ENCODE measurements at regions not wholly inside any gene's neighbourhood (a gene's known extent, or its start where the extent isn't known, plus 50 kb on each side); places are given as distances from the start of the nearest gene placed in this dataset.
"Not testable (repeated sequence)": the region's sequence is repeated elsewhere in the genome, so short reads cannot be mapped to it uniquely, and the experiment has no call there.

DNA sequence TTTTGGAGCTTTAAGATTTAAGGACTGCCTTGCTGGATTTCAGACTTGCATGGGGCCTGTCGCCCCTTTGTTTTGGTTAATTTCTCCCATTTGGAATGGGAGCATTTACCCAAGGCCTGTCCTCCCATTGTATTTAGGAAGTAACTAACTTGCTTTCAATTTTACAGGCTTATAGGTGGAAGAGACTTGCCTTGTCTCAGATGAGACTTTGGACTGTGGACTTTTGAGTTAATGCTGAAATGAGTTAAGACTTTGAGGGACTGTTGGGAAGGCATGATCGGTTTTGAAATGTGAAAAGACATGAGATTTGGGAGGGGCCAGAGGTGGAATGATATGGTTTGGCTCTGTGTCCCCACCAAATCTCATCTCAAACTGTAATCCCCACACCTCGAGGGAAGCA, 56.5 kb upstream of the TNFSF10 start:
- not testable (repeated sequence) for H3K4me1 ChIP-seq, ATAC-seq, H3K9me3 ChIP-seq, H3K4me3 ChIP-seq, H3K27me3 ChIP-seq, H3K36me3 ChIP-seq
- 93 to 100% methylated on average over 2 to 3 of the region's 3 CpGs for WGBS, 2 donors (ENCODE audit: low coverage in 1 of 2)
- H3K27ac ChIP-seq: peak overlapping the region in 1 of 4 donors; percentile 22

DNA sequence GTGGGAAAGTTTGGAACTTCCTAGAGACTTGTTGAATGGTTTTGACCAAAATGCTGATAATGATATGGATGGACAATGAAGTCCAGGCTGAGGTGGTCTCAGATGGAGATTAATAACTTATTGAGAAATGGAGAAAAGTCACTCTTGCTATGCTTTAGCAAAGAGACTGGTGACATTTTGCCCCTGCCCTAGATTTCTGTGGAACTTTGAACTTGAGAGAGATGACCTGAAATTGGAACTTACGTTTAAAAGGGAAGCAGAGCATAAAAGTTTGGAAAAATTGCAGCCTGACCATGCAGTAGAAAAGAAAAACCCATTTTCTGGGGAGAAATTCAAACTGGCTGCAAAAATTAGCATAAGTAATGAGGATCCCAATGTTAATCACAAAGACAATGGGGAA, 55.5 kb upstream of the TNFSF10 start:
- not testable (repeated sequence) for H3K4me3 ChIP-seq, H3K27me3 ChIP-seq, H3K9me3 ChIP-seq, H3K36me3 ChIP-seq, ATAC-seq, H3K4me1 ChIP-seq, H3K27ac ChIP-seq
- whole genome bisulfite sequencing, 2 donors (ENCODE audit: low coverage in 1 of 2): 83 to 100% methylated on average over 1 of the region's 1 CpG

DNA sequence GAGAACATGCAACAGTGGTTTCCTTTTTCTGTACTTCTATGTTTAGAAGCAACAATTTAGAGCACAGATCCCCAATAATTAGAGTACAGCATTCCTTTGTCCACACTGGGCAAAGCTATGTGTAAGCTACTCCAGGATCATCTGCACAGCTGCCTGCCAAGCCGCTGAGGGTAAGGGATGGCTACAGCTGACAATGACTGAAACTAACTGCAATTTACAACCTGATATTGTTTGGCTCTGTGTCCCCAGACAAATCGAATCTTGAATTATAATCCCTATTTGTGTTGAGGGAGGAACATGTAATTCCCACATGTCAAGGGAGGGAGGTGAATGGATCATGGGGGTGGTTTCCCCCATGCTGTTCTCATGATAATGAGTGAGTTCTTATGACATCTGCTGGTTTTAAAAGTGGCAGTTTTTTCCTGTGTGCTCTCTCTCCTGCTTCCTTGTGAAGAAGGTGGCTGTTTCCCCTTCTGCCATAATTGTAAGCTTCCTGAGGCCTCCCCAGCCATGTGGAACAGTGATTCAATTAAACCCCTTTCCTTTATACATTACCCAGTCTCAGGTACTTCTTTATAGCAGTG, 54.8 kb upstream of the TNFSF10 start:
- no peak for TF ChIP-seq EP300 (IDR thresholded peaks at IDR 0.05)
- no peak for TF ChIP-seq POLR2AphosphoS5 (IDR thresholded peaks at IDR 0.05)
- no peak for TF ChIP-seq POLR2A (IDR thresholded peaks at IDR 0.05)
- TF ChIP-seq, protein P1, sequence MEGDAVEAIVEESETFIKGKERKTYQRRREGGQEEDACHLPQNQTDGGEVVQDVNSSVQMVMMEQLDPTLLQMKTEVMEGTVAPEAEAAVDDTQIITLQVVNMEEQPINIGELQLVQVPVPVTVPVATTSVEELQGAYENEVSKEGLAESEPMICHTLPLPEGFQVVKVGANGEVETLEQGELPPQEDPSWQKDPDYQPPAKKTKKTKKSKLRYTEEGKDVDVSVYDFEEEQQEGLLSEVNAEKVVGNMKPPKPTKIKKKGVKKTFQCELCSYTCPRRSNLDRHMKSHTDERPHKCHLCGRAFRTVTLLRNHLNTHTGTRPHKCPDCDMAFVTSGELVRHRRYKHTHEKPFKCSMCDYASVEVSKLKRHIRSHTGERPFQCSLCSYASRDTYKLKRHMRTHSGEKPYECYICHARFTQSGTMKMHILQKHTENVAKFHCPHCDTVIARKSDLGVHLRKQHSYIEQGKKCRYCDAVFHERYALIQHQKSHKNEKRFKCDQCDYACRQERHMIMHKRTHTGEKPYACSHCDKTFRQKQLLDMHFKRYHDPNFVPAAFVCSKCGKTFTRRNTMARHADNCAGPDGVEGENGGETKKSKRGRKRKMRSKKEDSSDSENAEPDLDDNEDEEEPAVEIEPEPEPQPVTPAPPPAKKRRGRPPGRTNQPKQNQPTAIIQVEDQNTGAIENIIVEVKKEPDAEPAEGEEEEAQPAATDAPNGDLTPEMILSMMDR (IDR thresholded peaks at IDR 0.05): no peak
- H3K9me3 ChIP-seq: no peaks in the 10 kb centered on the region
- 44 to 80% methylated on average over 2 of the region's 2 CpGs for WGBS, 2 donors (ENCODE audit: low coverage in 1 of 2)

DNA sequence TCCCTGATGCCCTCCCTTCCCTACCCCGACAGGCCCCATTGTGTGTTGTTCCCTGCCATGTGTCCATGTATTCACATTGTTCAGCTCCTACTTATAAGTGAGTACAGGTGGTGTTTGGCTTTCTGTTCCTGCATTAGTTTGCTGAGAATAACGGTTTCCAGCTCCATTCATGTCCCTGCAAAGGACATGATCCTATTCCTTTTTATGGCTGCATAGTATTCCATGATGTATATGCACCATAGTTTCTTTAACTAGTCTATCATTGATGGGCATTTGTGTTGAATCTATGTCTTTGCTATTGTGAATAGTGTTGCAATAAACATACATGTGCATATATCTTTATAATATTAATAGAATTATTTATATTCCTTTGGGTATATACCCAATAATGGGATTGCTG, 52.1 kb upstream of the TNFSF10 start:
- no peaks in the 10 kb centered on the region for H3K9me3 ChIP-seq
- WGBS, 2 donors (ENCODE audit: low coverage in 1 of 2): 61 to 83% methylated on average over 2 of the region's 2 CpGs
- no peak overlapping the region for H3K4me3 ChIP-seq
- no peaks in the 10 kb centered on the region for H3K4me1 ChIP-seq
- no peaks in the 10 kb centered on the region for H3K36me3 ChIP-seq
- H3K27ac ChIP-seq: no peak overlapping the region
- no peaks in the 10 kb centered on the region for H3K27me3 ChIP-seq
- ATAC-seq: no peak
- TF ChIP-seq, protein P1 (IDR thresholded peaks at IDR 0.05): no peak
- TF ChIP-seq EP300 (IDR thresholded peaks at IDR 0.05) (no peak), POLR2A (IDR thresholded peaks at IDR 0.05) (no peak), POLR2AphosphoS5 (IDR thresholded peaks at IDR 0.05) (no peak)

More for the DNA sequence above, 54.8 kb upstream of the TNFSF10 start:
- Histone ChIP-seq H3K27ac (no peak overlapping the region), H3K36me3 (no peaks in the 10 kb centered on the region), H3K4me3 (no peak overlapping the region), H3K27me3 (no peaks in the 10 kb centered on the region), H3K4me1 (no peaks in the 10 kb centered on the region)
- ATAC-seq: no peak

DNA sequence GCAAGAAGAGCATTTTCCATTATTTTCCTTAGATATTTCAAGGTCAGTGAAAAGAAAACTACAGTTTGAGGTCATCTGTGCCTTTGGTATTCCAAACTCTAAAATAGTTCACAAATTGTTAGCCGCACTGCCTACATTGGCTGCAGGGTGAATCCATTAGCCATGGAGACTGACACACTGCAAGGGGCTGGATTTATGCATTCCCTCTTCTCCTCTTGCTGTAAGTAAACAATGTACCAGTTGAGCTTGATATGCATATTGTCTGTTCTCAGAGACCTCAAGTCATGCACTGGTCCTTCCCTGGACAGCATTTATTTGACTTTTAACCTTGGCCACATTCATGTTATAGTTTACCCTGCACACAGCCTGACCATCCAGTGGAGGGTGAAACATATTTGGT, 50.2 kb upstream of the TNFSF10 start:
- Histone ChIP-seq H3K4me1 (no peaks in the 10 kb centered on the region), H3K9me3 (no peaks in the 10 kb centered on the region), H3K36me3 (no peaks in the 10 kb centered on the region), H3K27me3 (no peaks in the 10 kb centered on the region), H3K4me3 (no peak overlapping the region), H3K27ac (no peak overlapping the region)
- ATAC-seq: no peak
- WGBS, 2 donors (ENCODE audit: low coverage in 1 of 2): 100% methylated on average over 1 of the region's 1 CpG
- TF ChIP-seq EP300 (IDR thresholded peaks at IDR 0.05) (no peak), POLR2A (IDR thresholded peaks at IDR 0.05) (no peak), POLR2AphosphoS5 (IDR thresholded peaks at IDR 0.05) (no peak)
- TF ChIP-seq, protein P1 (IDR thresholded peaks at IDR 0.05): no peak

Measured in gastroesophageal sphincter (tissue), 4 donors.